CD1c-positive myeloid dendritic cell (primary cell): ENCODE measurements at regions not wholly inside any gene's neighbourhood (a gene's known extent, or its start where the extent isn't known, plus 50 kb on each side); places are given as distances from the start of the nearest gene placed in this dataset.
A peak's percentile ranks its signal among the peaks of the same experiment; 100 is the strongest.

ENCODE experiments used
- DNase-seq: peaks from one replicate; pipeline ENCODE4 v3.0.0-alpha.2; 2016; ENCODE audit errors: extremely low spot score

DNA sequence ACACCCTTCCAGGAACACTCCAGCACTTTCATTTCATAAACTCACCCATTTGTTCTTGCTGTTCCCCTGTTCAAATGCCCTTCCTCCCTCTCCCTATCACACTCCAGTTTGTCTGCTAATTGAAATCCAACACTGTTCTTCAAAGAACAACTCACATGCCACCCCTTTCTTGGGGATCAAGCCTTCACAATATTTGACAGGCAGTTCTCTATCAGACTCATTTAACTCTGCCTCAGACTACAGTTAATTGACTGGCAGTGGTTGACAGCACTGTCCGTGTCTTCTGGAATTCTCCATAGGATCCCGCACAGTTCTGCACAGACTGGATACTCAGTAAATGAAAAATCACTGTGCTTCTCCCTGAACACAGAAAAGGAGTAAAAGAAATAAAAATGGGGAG, 87.8 kb downstream of the PMP22 start:
- DNase-seq = no peak

DNA sequence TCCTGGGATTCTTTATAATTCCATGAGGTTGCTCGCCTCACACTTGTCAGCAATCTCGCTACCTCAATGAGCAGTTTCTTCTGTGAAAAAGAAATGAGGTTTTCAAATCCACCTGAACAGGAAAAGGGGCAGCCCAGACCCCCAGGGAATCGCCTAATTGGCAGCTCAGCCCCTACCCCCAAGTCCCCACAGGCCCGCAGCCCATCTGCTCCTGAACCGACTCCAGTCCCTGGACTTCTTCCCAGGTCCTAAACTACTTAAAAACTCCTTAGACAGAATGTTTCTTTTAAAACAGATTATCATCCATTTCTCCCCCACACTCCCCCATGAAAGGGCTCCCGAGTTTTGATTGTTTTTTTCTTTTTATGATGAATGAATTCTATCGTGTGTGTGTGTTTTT, 89.8 kb downstream of the PMP22 start:
- no peak for DNase-seq

DNA sequence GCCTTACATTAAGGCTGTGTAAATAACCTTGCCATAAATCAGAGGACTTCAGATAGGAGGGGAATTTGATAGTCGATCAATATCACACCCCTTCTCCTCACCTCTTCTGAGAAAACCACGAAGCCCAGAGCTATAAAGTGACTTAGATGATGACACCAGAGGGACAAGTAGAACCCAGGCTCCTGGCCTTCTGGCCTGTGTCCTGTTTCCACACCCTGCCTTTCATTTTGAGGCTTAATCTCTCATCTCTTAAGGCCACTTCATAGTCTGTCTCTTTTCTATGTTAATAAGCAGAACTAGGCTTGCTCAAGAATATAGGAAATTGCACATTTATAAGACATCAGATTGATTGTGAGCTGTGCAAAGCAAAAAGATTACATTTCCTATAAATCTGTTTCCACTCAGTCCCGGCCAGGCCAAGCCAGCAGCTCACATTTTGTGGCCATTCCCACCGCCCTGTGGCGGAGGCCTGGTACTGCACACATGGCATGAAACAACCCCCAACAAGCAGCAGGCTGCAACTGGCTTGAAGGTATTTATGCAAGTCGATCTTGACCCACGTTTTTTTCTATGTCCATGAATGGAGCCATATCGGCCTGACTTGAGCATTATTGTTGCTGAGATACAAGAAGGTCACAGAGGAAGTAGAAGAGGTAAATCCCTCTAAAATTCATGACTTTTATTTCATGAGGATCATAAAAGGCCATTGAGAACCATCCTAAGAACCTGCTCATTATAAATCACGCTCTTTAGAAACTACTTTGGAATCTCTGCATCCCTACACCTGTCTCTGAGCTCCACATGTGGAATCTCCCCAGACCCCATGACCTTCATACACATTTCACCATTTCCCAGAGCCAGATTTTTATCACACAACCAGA, 93.7 kb downstream of the PMP22 start:
- peak; percentile 46 for DNase-seq

DNA sequence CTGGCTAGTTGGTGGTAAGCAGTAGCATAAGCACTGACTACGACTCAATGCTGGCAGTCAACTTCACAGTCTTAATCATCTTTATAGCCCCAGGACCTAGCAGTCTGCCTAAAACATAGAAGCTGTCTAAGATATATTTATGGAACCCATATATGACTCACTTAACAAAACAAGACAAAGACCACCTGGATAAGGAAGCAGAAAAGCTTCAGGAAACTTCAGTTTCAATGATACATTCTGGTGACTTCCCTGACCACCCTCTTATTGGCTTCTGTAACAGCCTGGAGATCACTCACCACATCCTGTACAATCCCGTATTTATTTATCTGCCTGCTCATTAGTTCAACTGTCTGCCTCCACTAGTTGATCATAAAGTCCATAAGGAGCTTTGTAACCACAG, 95.5 kb downstream of the PMP22 start:
- no peak for DNase-seq

DNA sequence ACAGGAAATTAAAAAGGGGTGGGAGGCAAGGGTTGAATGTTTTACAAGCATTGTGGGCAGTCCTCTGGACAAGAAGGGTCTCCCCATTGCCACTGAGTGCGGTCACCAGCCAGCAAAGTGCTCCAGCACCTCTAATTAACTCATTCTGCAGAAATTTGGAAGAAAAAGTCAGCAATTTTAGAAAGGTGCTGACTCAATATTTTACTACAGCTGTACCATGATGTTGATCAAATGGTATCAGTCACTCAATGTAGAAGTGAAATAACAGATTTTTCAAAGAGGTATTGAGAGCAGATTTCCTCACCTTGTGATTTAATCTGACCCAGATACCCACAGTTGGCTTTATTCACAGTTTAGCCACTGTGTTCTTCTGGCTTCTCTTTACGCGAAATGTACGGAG, 96.7 kb downstream of the PMP22 start:
- no peak for DNase-seq

DNA sequence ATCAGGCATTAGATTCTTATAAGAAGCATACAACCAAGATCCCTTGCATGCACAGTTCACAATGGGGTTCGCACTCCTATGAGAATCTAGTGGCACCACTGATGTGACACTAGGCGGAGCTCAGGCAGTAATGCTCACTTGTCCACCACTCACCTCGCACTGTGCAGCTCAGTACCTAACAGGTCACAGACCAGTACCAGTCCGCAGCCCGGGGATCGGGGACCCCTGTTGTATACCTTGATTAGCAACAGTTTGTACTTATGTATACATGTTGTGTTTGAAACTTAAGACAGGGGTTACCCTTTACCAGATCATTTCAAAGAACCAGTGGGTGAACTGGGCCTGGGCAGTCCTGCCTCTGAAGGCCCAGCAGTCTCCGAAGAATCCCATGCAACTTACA, 103.7 kb downstream of the PMP22 start:
- no peak for DNase-seq

DNA sequence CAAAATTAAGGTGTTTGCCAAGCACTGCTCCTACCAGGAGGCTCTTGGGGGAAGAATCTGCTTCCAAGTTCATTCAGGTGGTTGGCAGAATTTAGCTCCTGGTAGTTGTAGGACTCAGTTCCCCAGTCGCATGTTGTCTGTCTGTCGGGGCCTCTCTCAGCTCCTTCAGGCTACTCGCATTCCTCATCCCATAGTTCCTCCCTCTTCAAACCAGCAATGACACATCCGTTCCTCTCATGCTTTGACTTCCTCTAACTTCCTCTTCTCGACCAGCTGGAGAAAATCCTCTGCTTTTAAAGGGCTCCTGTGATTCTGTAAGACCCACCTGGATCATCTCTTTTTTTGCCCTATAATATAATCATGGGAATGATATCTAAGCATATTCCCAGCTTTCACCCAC, 108.1 kb downstream of the PMP22 start:
- peak; percentile 11 for DNase-seq

DNA sequence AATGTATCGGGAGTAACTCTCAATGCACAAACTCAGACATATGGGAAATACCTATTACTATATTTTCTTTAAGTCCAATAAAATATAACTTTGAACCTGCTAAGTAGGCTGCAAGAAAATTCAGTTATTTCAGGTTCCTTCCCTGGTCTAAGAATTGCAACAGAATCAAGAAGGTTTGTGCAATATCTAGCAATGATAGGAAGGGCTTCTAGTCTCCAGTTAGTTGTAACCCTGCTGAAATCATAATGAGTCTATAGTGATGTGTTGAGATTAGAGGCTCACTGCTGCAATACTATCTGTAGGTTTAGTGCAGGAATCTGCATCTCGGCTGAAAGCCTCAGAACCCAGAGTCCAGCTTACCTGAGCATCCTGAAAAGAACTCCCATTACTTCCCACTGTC, 110.5 kb downstream of the PMP22 start:
- DNase-seq = peak; percentile 7

- DNase-seq = no peak
Observed at GRCh38 chr17:15145621-15146020, 119.5 kb downstream of the PMP22 start.

DNA sequence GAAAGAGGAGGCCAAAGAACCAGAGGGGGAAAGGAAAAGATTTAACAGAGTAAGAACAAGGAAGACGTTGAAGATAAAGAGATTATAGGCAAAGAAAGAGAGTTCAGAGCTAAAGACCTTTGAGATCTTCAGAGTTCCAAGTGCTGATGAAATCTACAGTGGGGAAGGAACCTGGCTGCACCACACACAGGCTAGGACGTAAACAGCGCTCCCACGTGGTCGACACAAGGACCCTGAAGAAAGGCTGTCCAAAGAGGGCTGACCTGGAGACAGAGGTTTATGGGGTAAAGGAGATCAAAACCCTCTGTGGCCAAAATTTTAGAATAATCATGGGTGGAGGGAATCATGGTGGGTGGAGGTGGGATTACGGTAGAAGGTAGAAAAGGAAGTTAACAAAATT, 121.6 kb downstream of the PMP22 start:
- no peak for DNase-seq

DNA sequence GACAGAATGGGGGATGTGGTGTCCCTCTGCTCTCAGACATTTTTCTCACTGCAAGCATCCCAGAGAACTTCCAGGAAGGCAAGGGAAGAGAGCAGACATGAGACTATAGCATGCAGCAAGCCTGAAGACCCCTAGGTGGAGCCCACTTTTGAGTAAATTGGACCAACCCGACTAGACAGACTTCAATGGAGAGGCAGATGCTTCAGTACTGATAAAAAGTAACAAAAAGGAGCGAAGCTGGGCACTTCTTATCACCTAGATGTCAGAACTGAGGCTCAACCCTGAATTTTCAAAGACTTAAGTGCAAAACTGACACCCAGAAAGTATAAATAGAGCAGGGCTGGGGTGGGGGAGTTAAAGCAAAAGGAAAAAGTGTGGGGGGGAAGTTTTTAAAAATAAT, 130.8 kb downstream of the PMP22 start:
- DNase-seq = no peak

- no peak for DNase-seq
Observed at GRCh38 chr17:15133826-15134225, 131.3 kb downstream of the PMP22 start.

GRCh38 chr17:15133143-15133542, 132.0 kb downstream of the PMP22 start:
- DNase-seq = no peak

- DNase-seq = no peak
Observed at GRCh38 chr17:15130426-15130825, 134.7 kb downstream of the PMP22 start.

GRCh38 chr17:15129986-15130385, 135.1 kb downstream of the PMP22 start:
- no peak for DNase-seq

- no peak for DNase-seq
Observed at GRCh38 chr17:15124746-15125145, 140.4 kb downstream of the PMP22 start.

DNA sequence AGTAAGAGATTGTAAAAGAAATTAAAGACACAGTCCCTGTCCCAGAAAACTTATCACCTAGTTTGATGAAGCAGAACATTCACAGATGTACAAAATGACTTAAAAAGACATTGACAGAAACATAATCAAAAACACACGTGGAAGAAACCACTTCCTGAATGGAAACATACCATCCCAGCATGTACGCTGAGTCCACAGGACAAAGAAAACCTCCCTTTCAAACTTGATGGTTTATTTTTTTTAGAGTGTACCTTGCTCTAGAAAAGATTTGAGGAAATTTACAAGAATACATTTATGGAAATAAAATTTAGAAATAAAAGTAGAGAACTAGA, 140.9 kb downstream of the PMP22 start:
- DNase-seq = no peak

DNA sequence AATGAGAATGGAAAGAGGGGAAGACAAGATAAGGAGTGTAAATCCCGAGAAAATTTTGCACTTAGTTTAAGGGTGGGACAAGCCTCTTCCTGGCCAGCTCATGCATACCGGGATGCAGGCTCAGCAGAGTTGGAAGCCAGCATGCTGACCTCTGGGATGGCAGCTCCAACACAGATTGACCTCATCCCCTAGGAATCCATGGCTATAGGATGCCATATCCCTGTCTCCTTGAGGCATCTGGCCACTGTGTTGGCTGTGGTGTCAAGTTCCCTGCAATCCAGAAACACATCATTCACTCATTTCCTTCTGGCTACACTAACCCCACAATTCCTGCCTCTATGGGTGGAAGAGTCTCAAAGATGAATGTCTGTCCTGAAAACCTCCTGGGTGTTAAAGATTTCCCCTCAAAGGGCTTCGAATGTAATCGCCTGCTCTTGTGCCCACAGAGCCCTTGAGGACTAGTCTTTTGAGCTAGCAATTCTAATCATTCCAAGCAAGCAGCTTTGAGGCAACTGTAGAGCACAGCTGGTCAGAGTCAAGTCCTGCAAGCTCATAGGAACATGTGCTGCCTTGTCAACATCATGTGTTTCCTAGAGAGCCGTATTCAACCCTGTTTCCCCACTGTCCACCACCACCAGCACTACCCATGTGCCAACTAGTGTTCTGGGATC, 141.4 kb downstream of the PMP22 start:
- no peak for DNase-seq

GRCh38 chr17:15122857-15123256, 142.3 kb downstream of the PMP22 start:
- DNase-seq = no peak

DNA sequence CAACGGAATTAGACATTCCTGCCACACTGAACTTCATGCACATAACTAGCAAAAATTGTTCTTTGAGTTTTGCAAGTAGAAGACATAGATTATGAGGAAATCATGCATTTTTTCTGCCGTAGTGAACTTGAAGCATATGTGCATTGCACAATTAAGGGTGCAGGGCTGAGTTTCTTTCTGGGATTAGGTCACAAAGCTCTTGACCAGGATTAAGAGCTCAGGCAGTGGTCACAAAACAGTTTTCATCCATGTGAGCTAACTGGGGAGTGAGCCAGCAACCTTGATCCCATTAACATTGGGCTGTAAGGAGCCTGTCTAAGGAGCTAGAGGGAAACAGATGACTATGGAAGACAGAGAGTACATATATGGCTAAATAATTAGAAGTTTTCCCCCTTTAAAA, 143.7 kb downstream of the PMP22 start:
- no peak for DNase-seq

GRCh38 chr17:15119968-15120367, 145.2 kb downstream of the PMP22 start:
- no peak for DNase-seq

- DNase-seq = no peak
Observed at GRCh38 chr17:15117239-15117638, 147.9 kb downstream of the PMP22 start.

GRCh38 chr17:15112846-15113617, 152.1 kb downstream of the PMP22 start:
- no peak for DNase-seq
